ENCODE measurements at regions not wholly inside any gene's neighbourhood (a gene's known extent, or its start where the extent isn't known, plus 50 kb on each side); places are given as distances from the start of the nearest gene placed in this dataset.

DNA sequence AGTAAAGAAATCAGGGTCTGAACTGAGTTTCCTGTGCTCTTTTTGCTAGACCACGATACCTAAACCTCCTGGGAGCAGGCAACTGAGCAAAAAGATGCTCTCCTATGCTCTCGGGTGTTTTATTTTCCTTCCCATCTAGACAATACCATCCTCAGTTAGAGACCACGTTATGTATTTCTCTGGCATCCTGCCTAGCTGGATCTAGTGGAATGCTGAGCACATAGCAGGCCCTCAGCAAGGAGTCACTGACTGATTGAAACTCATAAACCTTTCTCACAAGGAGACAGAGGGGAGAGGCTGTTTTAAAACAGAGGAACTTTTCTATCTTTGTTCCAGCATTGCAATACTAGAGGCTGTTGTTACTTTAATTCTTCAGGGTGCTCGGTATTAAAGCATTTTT lies 168.0 kb downstream of the CYYR1 start:
- H3K4me1 ChIP-seq: no peaks in the 10 kb centered on the region
- no peaks in the 10 kb centered on the region for H3K36me3 ChIP-seq
- 74 to 75% methylated on average over 4 of the region's 4 CpGs for WGBS, 2 donors
- intact Hi-C loops (cut with DNase I): no loop called here
- H3K27ac ChIP-seq: no peak overlapping the region
- H3K27me3 ChIP-seq: no peaks in the 10 kb centered on the region
- DNase-seq: no peak
- no peak overlapping the region for H3K4me3 ChIP-seq (replicated peaks in 1 of 3)
- no peaks in the 10 kb centered on the region for H3K9me3 ChIP-seq
- TF ChIP-seq CTCF (IDR thresholded peaks at IDR 0.05) (no peak), POLR2A (IDR thresholded peaks at IDR 0.05) (no peak)

GRCh38 chr21:26404288-26404687 lies 168.8 kb downstream of the CYYR1 start:
- Histone ChIP-seq H3K9me3 (no peaks in the 10 kb centered on the region), H3K4me3 (replicated peaks in 1 of 3) (no peak overlapping the region), H3K4me1 (no peaks in the 10 kb centered on the region), H3K36me3 (no peaks in the 10 kb centered on the region), H3K27ac (no peak overlapping the region), H3K27me3 (no peaks in the 10 kb centered on the region)
- no peak for TF ChIP-seq POLR2A (IDR thresholded peaks at IDR 0.05)
- no peak for TF ChIP-seq CTCF (IDR thresholded peaks at IDR 0.05)
- intact Hi-C loops (cut with DNase I): no loop called here
- DNase-seq: no peak
- WGBS, 2 donors: 89 to 92% methylated on average over 7 of the region's 7 CpGs

DNA sequence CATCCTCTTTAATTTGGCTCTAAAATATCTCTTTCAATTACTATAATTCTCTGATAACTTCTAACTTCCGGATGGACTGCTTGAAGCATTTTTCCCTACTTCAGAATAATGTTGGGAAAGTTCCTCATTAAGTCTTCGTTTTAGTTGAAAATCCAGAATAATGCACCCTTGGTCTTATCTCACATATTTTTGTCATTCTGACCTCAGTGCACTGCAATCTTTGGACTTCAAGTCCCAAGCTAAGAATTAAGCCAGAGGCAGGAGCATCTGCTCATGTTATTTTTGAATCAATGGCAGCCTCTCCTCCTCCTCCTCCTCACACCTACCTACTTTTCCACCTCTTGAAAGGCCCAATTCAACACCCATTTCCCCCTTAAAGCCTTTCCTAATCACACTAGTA lies 169.8 kb downstream of the CYYR1 start:
- intact Hi-C loops (cut with DNase I): no loop called here
- no peaks in the 10 kb centered on the region for H3K9me3 ChIP-seq
- TF ChIP-seq CTCF (IDR thresholded peaks at IDR 0.05): no peak
- TF ChIP-seq POLR2A (IDR thresholded peaks at IDR 0.05): no peak
- H3K27ac ChIP-seq: no peak overlapping the region
- no peaks in the 10 kb centered on the region for H3K27me3 ChIP-seq
- 82% methylated on average over 2 of the region's 2 CpGs for WGBS, 2 donors
- no peaks in the 10 kb centered on the region for H3K4me1 ChIP-seq
- DNase-seq: no peak
- H3K4me3 ChIP-seq (replicated peaks in 1 of 3): no peak overlapping the region
- no peaks in the 10 kb centered on the region for H3K36me3 ChIP-seq

- TF ChIP-seq CTCF (IDR thresholded peaks at IDR 0.05) (no peak), POLR2A (IDR thresholded peaks at IDR 0.05) (no peak)
- Histone ChIP-seq H3K4me3 (replicated peaks in 1 of 3) (no peak overlapping the region), H3K27ac (no peak overlapping the region), H3K27me3 (no peaks in the 10 kb centered on the region), H3K9me3 (no peaks in the 10 kb centered on the region), H3K4me1 (no peaks in the 10 kb centered on the region), H3K36me3 (no peaks in the 10 kb centered on the region)
- DNase-seq: no peak
- intact Hi-C loops (cut with DNase I): no loop called here
Measured at GRCh38 chr21:26397545-26397944, 175.5 kb downstream of the CYYR1 start.

DNA sequence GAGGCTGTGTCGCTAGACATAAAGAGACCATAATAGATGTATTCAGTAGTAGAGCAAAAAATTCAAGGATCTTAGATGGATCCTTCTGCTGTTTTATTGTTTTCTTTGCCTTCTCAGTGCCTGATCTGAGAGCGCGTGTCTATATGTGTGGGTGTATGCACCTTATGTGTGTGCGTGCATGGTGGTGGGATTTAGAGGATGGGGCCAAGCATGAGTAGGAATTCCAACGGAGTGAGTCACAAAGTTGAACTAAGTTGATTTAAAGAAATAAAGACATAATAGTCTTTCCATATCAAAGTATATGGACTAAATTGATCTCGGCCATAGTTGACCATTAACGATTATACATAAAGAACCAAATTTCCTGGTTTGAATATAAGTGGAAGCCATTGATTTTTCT lies 178.7 kb downstream of the CYYR1 start:
- TF ChIP-seq CTCF (IDR thresholded peaks at IDR 0.05) (no peak), POLR2A (IDR thresholded peaks at IDR 0.05) (no peak)
- no peaks in the 10 kb centered on the region for H3K9me3 ChIP-seq
- no peaks in the 10 kb centered on the region for H3K36me3 ChIP-seq
- no peak overlapping the region for H3K4me3 ChIP-seq (replicated peaks in 1 of 3)
- no peaks in the 10 kb centered on the region for H3K27me3 ChIP-seq
- no peak for DNase-seq
- intact Hi-C loops (cut with DNase I): no loop called here
- H3K4me1 ChIP-seq: no peaks in the 10 kb centered on the region
- no peak overlapping the region for H3K27ac ChIP-seq
- WGBS, 2 donors: 96 to 97% methylated on average over 7 of the region's 7 CpGs
